Fibroblast of mammary gland (primary cell): ENCODE measurements at regions not wholly inside any gene's neighbourhood (a gene's known extent, or its start where the extent isn't known, plus 50 kb on each side); places are given as distances from the start of the nearest gene placed in this dataset.
A peak's percentile ranks its signal among the peaks of the same experiment; 100 is the strongest.

Source experiments
- DNase-seq: peaks from one replicate; pipeline ENCODE4 v3.0.0-alpha.2; 2010; ENCODE audit warnings: low read depth
- H3K4me3 ChIP-seq: 2 replicates; pipeline ENCODE4 v1.5.1; 2011; ENCODE audit warnings: low read depth, mild to moderate bottlenecking, low read length, moderate library complexity; ENCODE audit not compliant: control insufficient read depth
- TF ChIP-seq, protein P1 (sequence below): conservative IDR thresholded peaks from 2 replicates; pipeline ENCODE4 v1.5.1; 2011; ENCODE audit warnings: low read depth, low read length, inconsistent platforms; ENCODE audit not compliant: control insufficient read depth, insufficient read depth

DNA sequence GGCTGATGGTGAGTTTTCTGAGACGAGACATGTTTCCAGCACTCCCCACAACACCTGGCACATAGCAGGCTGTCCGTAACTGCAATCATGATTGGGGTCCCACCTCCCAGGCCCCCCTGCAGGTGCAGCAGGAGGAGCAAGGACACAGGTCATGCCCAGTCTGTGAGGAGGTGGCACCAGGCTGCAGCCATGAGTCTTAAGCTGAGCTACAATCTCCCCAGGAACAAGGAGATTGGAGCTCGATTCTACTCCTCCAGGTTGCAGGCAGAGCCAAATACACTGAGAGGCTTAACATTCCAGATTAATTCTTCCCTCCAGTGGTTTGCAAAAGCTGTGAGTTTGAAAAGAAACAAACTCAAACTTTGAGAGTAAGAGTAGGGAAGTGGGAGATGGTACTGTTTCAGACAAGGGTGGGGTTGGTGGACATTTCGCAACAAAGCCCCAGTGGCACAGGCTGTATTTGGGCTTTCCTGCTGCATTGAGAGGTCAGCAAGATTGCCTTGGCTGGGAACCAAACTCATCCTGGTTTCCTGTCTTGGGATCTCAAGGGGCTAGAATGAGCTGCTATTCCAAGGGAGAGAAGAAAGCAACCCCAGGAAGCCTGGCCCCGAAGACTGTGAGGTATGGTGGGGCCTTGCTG is 64.8 kb upstream of the GALNT2 start:
- H3K4me3 ChIP-seq: no peak overlapping the region
- peak; percentile 49 for DNase-seq
- TF ChIP-seq, protein P1, sequence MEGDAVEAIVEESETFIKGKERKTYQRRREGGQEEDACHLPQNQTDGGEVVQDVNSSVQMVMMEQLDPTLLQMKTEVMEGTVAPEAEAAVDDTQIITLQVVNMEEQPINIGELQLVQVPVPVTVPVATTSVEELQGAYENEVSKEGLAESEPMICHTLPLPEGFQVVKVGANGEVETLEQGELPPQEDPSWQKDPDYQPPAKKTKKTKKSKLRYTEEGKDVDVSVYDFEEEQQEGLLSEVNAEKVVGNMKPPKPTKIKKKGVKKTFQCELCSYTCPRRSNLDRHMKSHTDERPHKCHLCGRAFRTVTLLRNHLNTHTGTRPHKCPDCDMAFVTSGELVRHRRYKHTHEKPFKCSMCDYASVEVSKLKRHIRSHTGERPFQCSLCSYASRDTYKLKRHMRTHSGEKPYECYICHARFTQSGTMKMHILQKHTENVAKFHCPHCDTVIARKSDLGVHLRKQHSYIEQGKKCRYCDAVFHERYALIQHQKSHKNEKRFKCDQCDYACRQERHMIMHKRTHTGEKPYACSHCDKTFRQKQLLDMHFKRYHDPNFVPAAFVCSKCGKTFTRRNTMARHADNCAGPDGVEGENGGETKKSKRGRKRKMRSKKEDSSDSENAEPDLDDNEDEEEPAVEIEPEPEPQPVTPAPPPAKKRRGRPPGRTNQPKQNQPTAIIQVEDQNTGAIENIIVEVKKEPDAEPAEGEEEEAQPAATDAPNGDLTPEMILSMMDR: no peak

GRCh38 chr1:230003409-230003808 is 63.6 kb upstream of the GALNT2 start:
- TF ChIP-seq, protein P1: no peak
- DNase-seq: no peak
- H3K4me3 ChIP-seq: no peak overlapping the region

DNA sequence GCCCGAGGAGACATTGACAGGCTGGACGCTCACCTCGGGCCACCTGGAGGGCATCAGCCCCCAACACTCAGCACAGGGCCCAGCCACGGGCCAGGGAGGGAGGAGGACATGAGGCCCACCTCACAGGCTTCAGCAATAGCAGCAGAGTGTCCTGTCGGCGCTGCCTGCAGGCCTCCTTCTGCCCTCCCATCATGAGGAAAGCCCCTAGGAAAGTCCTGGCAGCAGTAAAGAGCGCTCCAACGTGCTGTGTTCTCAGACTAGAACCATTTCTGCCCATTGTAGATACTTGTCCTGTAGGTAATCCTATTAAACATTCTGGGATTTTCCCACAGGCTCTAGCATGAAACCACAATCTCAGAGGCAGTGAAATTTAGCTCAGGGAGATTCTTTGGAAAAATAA is 62.0 kb upstream of the GALNT2 start:
- TF ChIP-seq, protein P1: no peak
- DNase-seq: no peak
- H3K4me3 ChIP-seq: no peak overlapping the region

GRCh38 chr1:230008721-230009120 is 58.3 kb upstream of the GALNT2 start:
- TF ChIP-seq, protein P1: no peak
- H3K4me3 ChIP-seq: no peak overlapping the region
- DNase-seq: no peak

GRCh38 chr1:230009611-230010313 is 57.3 kb upstream of the GALNT2 start:
- TF ChIP-seq, protein P1: no peak

DNA sequence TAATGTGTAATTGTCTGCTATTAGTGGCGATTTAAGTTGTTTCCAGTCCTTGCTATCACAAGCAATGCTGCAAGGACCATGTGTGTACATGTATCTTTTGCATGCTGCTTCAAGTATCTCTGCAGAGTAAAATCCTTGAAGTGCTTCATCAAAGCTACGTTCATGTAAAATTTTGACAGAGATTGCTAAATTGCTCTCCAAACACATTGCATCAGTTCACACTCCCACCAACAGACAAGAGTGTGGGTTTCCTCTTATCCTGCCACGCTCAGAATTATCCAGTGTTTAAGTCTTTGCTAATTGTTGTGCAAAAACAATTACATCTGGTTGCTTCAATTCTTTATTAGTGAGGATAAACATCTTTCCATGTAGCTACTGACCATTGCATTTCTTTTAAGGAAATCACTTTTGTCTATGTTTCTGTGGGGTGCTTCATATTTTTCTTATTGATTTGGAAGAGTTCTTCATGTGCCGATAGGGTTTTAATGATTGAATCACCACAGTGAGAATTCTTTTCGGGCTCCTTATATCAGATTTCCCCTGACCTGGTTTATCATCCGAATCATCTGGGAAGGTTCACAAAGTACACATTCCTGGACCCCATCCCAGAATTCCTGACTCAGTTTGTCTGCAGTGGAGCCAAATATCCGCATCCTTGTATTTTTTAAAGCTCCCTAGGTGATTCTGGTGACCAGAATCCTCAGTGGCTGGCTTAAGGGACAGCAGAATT is 56.3 kb upstream of the GALNT2 start:
- peak; percentile 37 for DNase-seq
- TF ChIP-seq, protein P1: no peak
- H3K4me3 ChIP-seq: no peak overlapping the region

More at GRCh38 chr1:230009611-230010313, 57.3 kb upstream of the GALNT2 start:
- no peak overlapping the region for H3K4me3 ChIP-seq
- DNase-seq: no peak
